Endothelial cell of umbilical vein (primary cell): ENCODE measurements at regions not wholly inside any gene's neighbourhood (a gene's known extent, or its start where the extent isn't known, plus 50 kb on each side); places are given as distances from the start of the nearest gene placed in this dataset. TPM values are rescaled to one million over a fixed set of nuclear protein-coding genes. Genes with fewer than 3 reads are reported as not detected.
"Not testable (repeated sequence)": the region's sequence is repeated elsewhere in the genome, so short reads cannot be mapped to it uniquely, and the experiment has no call there.

Source experiments
- BruUV-seq: library from RNA; stranded (reverse); fragments of 400-500 nt; replicated peaks from 2 replicates; lab custom pipeline; 2021; lab: Mats Ljungman, UMichigan
- CTCF ChIA-PET: fragments of 300-600, 350-600 bp; sonication (Branson Sonifier 250); formaldehyde crosslinking; loops from one replicate; lab custom pipeline; 2021; ENCODE audit warnings: antibody characterized with exemption, inconsistent platforms; lab: Charles Lee
- POLR2A ChIA-PET: fragments of 300-600, 350-600 bp; sonication (Branson Sonifier 250); formaldehyde crosslinking; loops from one replicate; lab custom pipeline; 2021; ENCODE audit warnings: antibody characterized with exemption, inconsistent platforms; lab: Charles Lee
- DNase-seq: peaks from one replicate; pipeline ENCODE4 v3.0.0-alpha.2; 2011; ENCODE audit warnings: low read depth, low spot score
- FAIRE-seq: peaks from 2 replicates; lab custom pipeline; 2011; peaks lifted over from hg19 to GRCh38; lab: Jason Lieb, UNC
- H2AFZ ChIP-seq: 2 replicates; pipeline ENCODE4 v1.6.0; 2012; ENCODE audit warnings: low read depth, low read length, control low read depth, inconsistent platforms
- H3K27ac ChIP-seq: 2 replicates; pipeline ENCODE4 v1.5.1; 2011; ENCODE audit warnings: low read depth, mild to moderate bottlenecking, control low read depth, low read length, moderate library complexity; ENCODE audit not compliant: insufficient read depth
- H3K27me3 ChIP-seq, 2 experiments: 2 replicates each; pipeline versions ENCODE4 v1.6.0 to v1.6.1; 2011; ENCODE audit warnings: low read length in 2 of 2, mixed read lengths in 1 of 2; ENCODE audit not compliant: control insufficient read depth in 2 of 2, insufficient read depth in 2 of 2
- H3K36me3 ChIP-seq, 2 experiments: 2 replicates in 1 of 2; 3 replicates in 1 of 2; pipeline ENCODE4 v1.5.1; 2011; ENCODE audit warnings: low read length in 2 of 2, mild to moderate bottlenecking in 1 of 2, moderate library complexity in 1 of 2; ENCODE audit not compliant: control insufficient read depth in 2 of 2, insufficient read depth in 2 of 2; ENCODE audit errors: extremely low read depth in 1 of 2
- H3K4me1 ChIP-seq: 3 replicates; pipeline ENCODE4 v1.5.1; 2011; ENCODE audit warnings: mild to moderate bottlenecking, low read length; ENCODE audit not compliant: control insufficient read depth, insufficient read depth; ENCODE audit errors: extremely low read depth
- H3K4me2 ChIP-seq: 2 replicates; pipeline ENCODE4 v1.6.1; 2011; ENCODE audit warnings: low read length, control low read depth, mixed read lengths; ENCODE audit not compliant: insufficient read depth
- H3K4me3 ChIP-seq, 3 experiments: fragments of 200-600 bp in 1 of 3; sonication (generic), shearing (Covaris generic) in 1 of 3; replicated peaks in 1 of 3; 2 replicates each; pipeline ENCODE4 v1.5.1; 2011 to 2016; ENCODE audit warnings: control low read depth in 3 of 3, low read length in 3 of 3, mild to moderate bottlenecking in 2 of 3, inconsistent platforms in 1 of 3, low read depth in 1 of 3, moderate library complexity in 1 of 3; ENCODE audit not compliant: insufficient read depth in 1 of 3
- H3K79me2 ChIP-seq: 2 replicates; pipeline ENCODE4 v1.6.0; 2012; ENCODE audit warnings: low read length, inconsistent platforms; ENCODE audit not compliant: control insufficient read depth, insufficient read depth
- H3K9ac ChIP-seq: replicated peaks from 2 replicates; pipeline ENCODE3; 2011; ENCODE audit warnings: low read length, control low read depth; ENCODE audit not compliant: insufficient read depth; ENCODE audit errors: extremely low read depth
- H3K9me1 ChIP-seq: replicated peaks from 3 replicates; pipeline ENCODE4 v1.6.0; 2011; ENCODE audit warnings: mild to moderate bottlenecking, low read length; ENCODE audit not compliant: control insufficient read depth, insufficient read depth; ENCODE audit errors: extremely low read depth
- H3K9me3 ChIP-seq: replicated peaks from 2 replicates; pipeline ENCODE4 v1.5.1; 2012; ENCODE audit warnings: low read length, inconsistent platforms; ENCODE audit not compliant: control insufficient read depth, insufficient read depth
- H4K20me1 ChIP-seq: replicated peaks from 2 replicates; pipeline ENCODE3; 2011; ENCODE audit warnings: mild to moderate bottlenecking, low read length; ENCODE audit not compliant: control insufficient read depth, insufficient read depth; ENCODE audit errors: extremely low read depth
- GATA2 ChIP-seq: IDR thresholded peaks from 2 replicates; pipeline ENCODE4 v1.7.0; 2011; ENCODE audit warnings: low read depth, mild to moderate bottlenecking, moderate library complexity, mixed read lengths, low read length; ENCODE audit not compliant: insufficient read length, insufficient read depth
- MYC ChIP-seq: IDR thresholded peaks from one replicate; pipeline ENCODE4 v1.6.1; 2011; ENCODE audit warnings: mild to moderate bottlenecking, low read depth, low read length
- POLR2A ChIP-seq: IDR thresholded peaks from 2 replicates; pipeline ENCODE4 v1.6.1; 2012; ENCODE audit warnings: low read depth, mild to moderate bottlenecking, control low read depth, low read length
- dilution Hi-C: fragments of 300-500 bp; cut with MboI; formaldehyde crosslinking; loops from one replicate; pipeline ENCODE4 v1.15.0; 2019; ENCODE audit warnings: low sequenced_read_pairs; ENCODE audit not compliant: extremely low pct_ligation_motif_present
- intact Hi-C: fragments of 100-400 bp; cut with micrococcal nuclease; formaldehyde crosslinking; loops from one replicate; pipeline ENCODE4 v1.10.0; 2022
- small RNA-seq: library from RNA; depleted of rRNA; stranded (forward); fragments of <200 nt; gene quantifications from one replicate; pipeline ENCODE3, GENCODE V24; 2012; ENCODE audit warnings: low replicate concordance, low read depth; ENCODE audit not compliant: insufficient read depth, insufficient read length
- TF ChIP-seq, protein P1 (sequence below): IDR thresholded peaks from 2 replicates; pipeline ENCODE4 v1.6.1; 2011; ENCODE audit not compliant: insufficient read depth, insufficient read length

DNA sequence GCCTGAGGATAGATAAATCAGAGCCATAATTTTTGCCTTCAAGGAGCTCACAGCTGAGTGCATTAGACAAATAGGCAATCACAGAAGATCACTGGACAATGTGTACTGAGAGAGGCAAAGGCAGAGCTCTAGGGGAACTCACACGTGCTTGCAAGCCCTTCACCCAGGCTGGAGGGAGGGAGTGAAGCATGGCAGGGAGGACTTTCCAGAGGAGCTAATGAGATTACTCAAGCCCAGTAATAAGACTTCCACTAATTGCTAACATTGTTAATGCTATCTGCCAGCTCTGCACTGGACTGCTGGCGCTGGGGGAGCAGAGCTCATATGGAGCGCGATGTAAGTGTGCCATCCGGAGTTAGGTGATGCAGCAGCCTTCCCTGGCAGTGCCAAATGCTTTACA lies 408.4 kb downstream of the NTRK2 start:
- no peak overlapping the region for H3K4me3 ChIP-seq
- H2AFZ ChIP-seq: no peak overlapping the region
- dilution Hi-C loops (no loop called here), intact Hi-C loops (no loop called here)
- H3K9me1 ChIP-seq: no peaks in the 10 kb centered on the region
- FAIRE-seq: no peak
- no peaks in the 10 kb centered on the region for H3K27me3 ChIP-seq
- TF ChIP-seq POLR2A (no peak), MYC (no peak), GATA2 (no peak)
- TF ChIP-seq, protein P1, sequence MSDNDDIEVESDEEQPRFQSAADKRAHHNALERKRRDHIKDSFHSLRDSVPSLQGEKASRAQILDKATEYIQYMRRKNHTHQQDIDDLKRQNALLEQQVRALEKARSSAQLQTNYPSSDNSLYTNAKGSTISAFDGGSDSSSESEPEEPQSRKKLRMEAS: no peak
- POLR2A ChIA-PET: no interaction called here
- CTCF ChIA-PET: no interaction called here
- no peak overlapping the region for H3K9ac ChIP-seq
- no peaks in the 10 kb centered on the region for H4K20me1 ChIP-seq
- H3K36me3 ChIP-seq: no peaks in the 10 kb centered on the region
- no peaks in the 10 kb centered on the region for H3K79me2 ChIP-seq
- no peak for DNase-seq
- BruUV-seq: no TSS peak
- no peak overlapping the region for H3K27ac ChIP-seq
- no peaks in the 10 kb centered on the region for H3K9me3 ChIP-seq
- no peak overlapping the region for H3K4me2 ChIP-seq
- no peaks in the 10 kb centered on the region for H3K4me1 ChIP-seq

DNA sequence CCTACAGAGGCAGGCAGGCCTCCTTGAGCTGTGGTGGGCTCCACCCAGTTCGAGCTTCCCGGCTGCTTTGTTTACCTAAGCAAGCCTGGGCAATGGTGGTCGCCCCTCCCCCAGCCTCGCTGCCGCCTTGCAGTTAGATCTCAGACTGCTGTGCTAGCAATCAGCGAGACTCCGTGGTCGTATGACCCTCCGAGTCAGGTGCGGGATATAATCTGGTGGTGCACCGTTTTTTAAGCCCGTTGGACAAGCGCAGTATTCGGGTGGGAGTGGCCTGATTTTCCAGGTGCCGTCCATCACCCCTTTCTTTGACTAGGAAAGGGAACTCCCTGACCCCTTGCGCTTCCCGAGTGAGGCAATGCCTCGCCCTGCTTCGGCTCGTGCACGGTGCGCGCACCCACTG lies 407.6 kb downstream of the NTRK2 start:
- POLR2A ChIA-PET, H3K4me2 ChIP-seq, H3K4me1 ChIP-seq, H3K79me2 ChIP-seq, DNase-seq, H3K27me3 ChIP-seq, intact Hi-C loops, H3K36me3 ChIP-seq, CTCF ChIA-PET, H2AFZ ChIP-seq, FAIRE-seq, dilution Hi-C loops, BruUV-seq, H3K9me1 ChIP-seq, H3K9me3 ChIP-seq, H3K9ac ChIP-seq, H3K27ac ChIP-seq, H3K4me3 ChIP-seq, H4K20me1 ChIP-seq: not testable (repeated sequence)

Small RNAs in the stretch of these regions (small RNA-seq; reads per million reads assigned to genes)
- not detected for gene UBE2V1P10
